Keratinocyte (primary cell): ENCODE measurements at regions not wholly inside any gene's neighbourhood (a gene's known extent, or its start where the extent isn't known, plus 50 kb on each side); places are given as distances from the start of the nearest gene placed in this dataset.

ENCODE experiments used
- EZH2 ChIP-seq: IDR thresholded peaks from one replicate; pipeline ENCODE4 v1.6.1; 2012; ENCODE audit warnings: inconsistent platforms, mild to moderate bottlenecking, low read length, moderate library complexity
- TF ChIP-seq, protein P1 (sequence below), 3 experiments: IDR thresholded peaks in 1 of 3; conservative IDR thresholded peaks in 1 of 3; optimal IDR thresholded peaks in 1 of 3; 2 replicates in 2 of 3; 3 replicates in 1 of 3; pipeline versions ENCODE3 to v1.5.1; 2011; ENCODE audit warnings: low read length in 3 of 3, mild to moderate bottlenecking in 3 of 3, moderate library complexity in 2 of 3, control low read depth in 1 of 3, inconsistent platforms in 1 of 3; ENCODE audit not compliant: insufficient read depth in 2 of 3; ENCODE audit errors: extremely low read depth in 1 of 3

DNA sequence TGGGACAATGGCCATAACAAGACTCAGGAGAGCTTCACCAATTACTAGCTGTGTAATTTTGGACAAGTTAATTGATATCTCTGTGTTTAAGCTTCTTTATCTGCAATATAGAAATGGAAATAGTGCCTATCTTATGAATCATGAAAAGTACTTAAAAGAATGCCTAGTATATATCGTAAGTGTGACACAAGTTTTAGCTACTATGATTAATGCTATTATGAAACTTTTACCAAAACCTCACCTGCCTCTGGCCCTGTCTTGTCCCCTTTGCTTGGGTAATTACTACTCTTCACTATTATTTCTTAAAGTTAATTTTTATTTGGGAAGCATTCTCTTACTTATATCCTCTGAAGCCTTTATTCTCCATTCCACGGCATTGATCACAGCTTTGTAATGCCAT, 75.0 kb upstream of the NETO1 start:
- TF ChIP-seq, protein P1, sequence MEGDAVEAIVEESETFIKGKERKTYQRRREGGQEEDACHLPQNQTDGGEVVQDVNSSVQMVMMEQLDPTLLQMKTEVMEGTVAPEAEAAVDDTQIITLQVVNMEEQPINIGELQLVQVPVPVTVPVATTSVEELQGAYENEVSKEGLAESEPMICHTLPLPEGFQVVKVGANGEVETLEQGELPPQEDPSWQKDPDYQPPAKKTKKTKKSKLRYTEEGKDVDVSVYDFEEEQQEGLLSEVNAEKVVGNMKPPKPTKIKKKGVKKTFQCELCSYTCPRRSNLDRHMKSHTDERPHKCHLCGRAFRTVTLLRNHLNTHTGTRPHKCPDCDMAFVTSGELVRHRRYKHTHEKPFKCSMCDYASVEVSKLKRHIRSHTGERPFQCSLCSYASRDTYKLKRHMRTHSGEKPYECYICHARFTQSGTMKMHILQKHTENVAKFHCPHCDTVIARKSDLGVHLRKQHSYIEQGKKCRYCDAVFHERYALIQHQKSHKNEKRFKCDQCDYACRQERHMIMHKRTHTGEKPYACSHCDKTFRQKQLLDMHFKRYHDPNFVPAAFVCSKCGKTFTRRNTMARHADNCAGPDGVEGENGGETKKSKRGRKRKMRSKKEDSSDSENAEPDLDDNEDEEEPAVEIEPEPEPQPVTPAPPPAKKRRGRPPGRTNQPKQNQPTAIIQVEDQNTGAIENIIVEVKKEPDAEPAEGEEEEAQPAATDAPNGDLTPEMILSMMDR (optimal IDR thresholded peaks at IDR 0.05 in 1 of 3, IDR thresholded peaks at IDR 0.05 in 1 of 3, conservative IDR thresholded peaks at IDR 0.05 in 1 of 3; ENCODE audit: extremely low read depth in 1 of 3, insufficient read depth in 2 of 3, low read length in 3 of 3), result no peak
- no peak for TF ChIP-seq EZH2
